ENCODE measurements at regions not wholly inside any gene's neighbourhood (a gene's known extent, or its start where the extent isn't known, plus 50 kb on each side); places are given as distances from the start of the nearest gene placed in this dataset.

DNA sequence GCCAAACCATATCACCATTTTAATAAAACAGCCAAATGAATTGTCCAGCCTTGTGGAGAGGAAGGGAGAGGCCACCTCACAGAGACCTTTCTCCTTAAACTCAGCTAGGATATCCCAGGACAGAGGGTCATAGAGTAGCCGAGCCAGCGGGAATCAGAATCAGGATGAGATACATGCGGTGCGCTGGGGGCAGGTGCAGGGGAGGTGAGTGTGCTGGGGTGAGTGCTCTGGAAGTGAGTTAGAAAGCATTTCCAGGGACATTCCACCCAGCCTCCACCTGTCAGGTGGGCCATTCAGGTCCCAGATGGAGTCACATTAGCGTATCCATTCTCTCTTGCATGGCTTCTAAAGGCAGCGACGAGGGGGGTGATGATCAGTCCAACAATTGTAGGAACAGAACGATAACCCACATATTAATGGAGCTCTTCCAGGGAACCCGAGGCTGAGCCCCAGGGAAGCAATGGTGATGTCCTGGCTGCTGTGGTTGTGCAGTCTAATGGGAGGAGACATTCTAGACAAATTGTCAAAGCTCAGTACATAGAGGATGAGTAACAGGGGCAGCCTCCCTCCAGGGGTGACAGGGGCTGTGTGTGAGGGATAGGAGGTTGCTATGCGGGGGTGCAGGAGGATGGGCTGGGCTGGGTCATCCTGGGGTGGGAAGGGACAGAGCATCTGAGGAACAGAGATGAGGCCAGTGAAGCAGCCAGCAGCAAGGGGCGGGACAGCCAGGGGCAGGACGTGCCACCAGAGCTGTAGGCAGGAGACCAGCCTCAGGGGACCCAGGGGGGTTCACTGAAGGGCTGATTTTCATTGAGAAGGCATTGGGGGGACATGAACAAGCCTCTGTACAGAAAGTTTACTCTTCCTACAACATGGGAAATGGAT, 88.7 kb upstream of the FRMD1 start:
- Histone ChIP-seq H3K9me1 (ENCODE audit: control insufficient read depth, insufficient read depth, low read length) (no peaks in the 10 kb centered on the region), H3K36me3 (ENCODE audit: control insufficient read depth, insufficient read depth, low read length) (no peaks in the 10 kb centered on the region), H3K9me3 (replicated peaks; ENCODE audit: control insufficient read depth, insufficient read depth, low read depth, low read length) (no peaks in the 10 kb centered on the region), H3K79me2 (ENCODE audit: control insufficient read depth, insufficient read depth, low read length) (no peaks in the 10 kb centered on the region), H2AFZ (ENCODE audit: low read depth, low read length) (no peak overlapping the region), H3K4me1 (replicated peaks in 1 of 2; ENCODE audit: control insufficient read depth in 2 of 2, insufficient read depth in 2 of 2, low read length in 2 of 2) (no peaks in the 10 kb centered on the region), H3K27ac (ENCODE audit: extremely low read depth, low read depth, low read length) (no peak overlapping the region), H3K4me3 (no peak overlapping the region), H4K20me1 (replicated peaks; ENCODE audit: control insufficient read depth, insufficient read depth, low read length) (peaks cover 3% of the 10 kb centered on the region; the same call in 1 of the 2 replicates), H3K9ac (ENCODE audit: insufficient read depth in 1 of 2, low read depth in 2 of 2, low read length in 2 of 2) (no peak overlapping the region), H3K4me2 (ENCODE audit: insufficient read depth, low read length) (no peak overlapping the region), H3K27me3 (ENCODE audit: control insufficient read depth in 2 of 2, insufficient read depth in 2 of 2, low read length in 2 of 2) (peaks cover 26 to 61% of the 10 kb centered on the region in 2 experiments)
- ATAC-seq (no peak), FAIRE-seq (no peak), DNase-seq (ENCODE audit: extremely low read depth in 1 of 4, low spot score in 3 of 4) (no peak)
- 2% methylated on average over 12 of the region's 12 CpGs for WGBS (ENCODE audit: insufficient coverage, low coverage, missing lambda C conversion rate)
- POLR2A ChIA-PET = interaction anchor here (0.7 kb wide), 1 partner anchor 524 kb away, joined by 3 read pairs; no protein-coding TSS in a partner anchor
- in situ Hi-C loops (cut with MboI) (no loop called here), intact Hi-C loops (cut with micrococcal nuclease) (no loop called here)
- CTCF ChIA-PET (ENCODE audit: low intra/inter-chr PET ratio) = no interaction called here
- TF ChIP-seq KAT7 (CRISPR knock-in tag; IDR thresholded peaks at IDR 0.05; ENCODE audit: borderline replicate concordance) = no peak
- TF ChIP-seq EP400 (IDR thresholded peaks at IDR 0.05) = no peak
- no peak for TF ChIP-seq ZC3H4 (CRISPR knock-in tag; IDR thresholded peaks at IDR 0.05; ENCODE audit: borderline replicate concordance)
- no peak for TF ChIP-seq NR4A1 (CRISPR knock-in tag; IDR thresholded peaks at IDR 0.05)
- no peak for TF ChIP-seq NR4A1 (tag; IDR thresholded peaks at IDR 0.05)
- TF ChIP-seq POLR2AphosphoS5 (IDR thresholded peaks at IDR 0.05; ENCODE audit: control insufficient read depth, insufficient read depth, low read depth, low read length) = no peak
- no peak for TF ChIP-seq ZNF75A (CRISPR knock-in tag; IDR thresholded peaks at IDR 0.05)
- TF ChIP-seq SETDB1 (IDR thresholded peaks at IDR 0.05; ENCODE audit: low read length) = no peak
- no peak for TF ChIP-seq ZNF696 (CRISPR knock-in tag; conservative IDR thresholded peaks at IDR 0.05)
- TF ChIP-seq ZNF644 (tag; IDR thresholded peaks at IDR 0.05; ENCODE audit: low read depth) = no peak
- no peak for TF ChIP-seq ZNF778 (CRISPR knock-in tag; IDR thresholded peaks at IDR 0.05)
- no peak for TF ChIP-seq COPS2 (conservative IDR thresholded peaks at IDR 0.05)
- TF ChIP-seq SPI1 (IDR thresholded peaks at IDR 0.05; ENCODE audit: borderline replicate concordance, low read depth, low read length) = no peak
- TF ChIP-seq TEAD2 (tag; IDR thresholded peaks at IDR 0.05) = no peak
- TF ChIP-seq ZNF41 (CRISPR knock-in tag; conservative IDR thresholded peaks at IDR 0.05) = no peak
- no peak for TF ChIP-seq CHD2 (IDR thresholded peaks at IDR 0.05; ENCODE audit: low read depth, low read length)
- TF ChIP-seq ZNF197 (CRISPR knock-in tag; IDR thresholded peaks at IDR 0.05; ENCODE audit: low read depth) = no peak
- no peak for TF ChIP-seq NFE2 (IDR thresholded peaks at IDR 0.05; ENCODE audit: low read depth)
- no peak for TF ChIP-seq TRIM28 (IDR thresholded peaks at IDR 0.05)
- no TSS peak for BruUV-seq (replicated peaks)
